GM23248 (cell line): ENCODE measurements at regions not wholly inside any gene's neighbourhood (a gene's known extent, or its start where the extent isn't known, plus 50 kb on each side); places are given as distances from the start of the nearest gene placed in this dataset.

Source experiments
- DNase-seq: peaks from one replicate; pipeline ENCODE4 v3.0.0-alpha.2; 2015
- H2AFZ ChIP-seq: fragments of 200-600 bp; sonication (generic); 2 replicates; pipeline ENCODE4 v1.6.1; 2016; ENCODE audit warnings: antibody characterized with exemption
- H3F3A ChIP-seq: fragments of 200-600 bp; sonication (generic); 2 replicates; pipeline ENCODE4 v1.6.1; 2016; ENCODE audit warnings: mild to moderate bottlenecking, antibody characterized with exemption, mixed run types; ENCODE audit not compliant: insufficient read depth
- H3K27ac ChIP-seq: fragments of 200-600 bp; sonication (generic); 2 replicates; pipeline ENCODE4 v1.5.1; 2016; ENCODE audit warnings: mild to moderate bottlenecking
- H3K27me3 ChIP-seq: fragments of 200-600 bp; sonication (generic); replicated peaks from 2 replicates; pipeline ENCODE4 v1.6.1; 2016; ENCODE audit warnings: mild to moderate bottlenecking; ENCODE audit not compliant: insufficient read depth
- H3K36me3 ChIP-seq: fragments of 200-600 bp; sonication (generic); 2 replicates; pipeline ENCODE4 v1.6.1; 2016; ENCODE audit warnings: low read depth, mild to moderate bottlenecking
- H3K4me1 ChIP-seq: fragments of 200-600 bp; sonication (generic); 2 replicates; pipeline ENCODE4 v1.6.1; 2016; ENCODE audit warnings: mild to moderate bottlenecking; ENCODE audit not compliant: insufficient read depth
- H3K4me2 ChIP-seq: fragments of 200-600 bp; sonication (generic); one replicate; pipeline ENCODE4 v1.6.1; 2016; ENCODE audit warnings: mild to moderate bottlenecking; ENCODE audit not compliant: unreplicated experiment
- H3K4me3 ChIP-seq: fragments of 200-600 bp; sonication (generic); 2 replicates; pipeline ENCODE4 v1.5.1; 2016; ENCODE audit warnings: mild to moderate bottlenecking
- H3K79me2 ChIP-seq: fragments of 200-600 bp; sonication (generic); 2 replicates; pipeline ENCODE4 v1.6.1; 2016; ENCODE audit warnings: mild to moderate bottlenecking; ENCODE audit not compliant: insufficient read depth
- H3K9ac ChIP-seq: fragments of 200-600 bp; sonication (generic); 2 replicates; pipeline ENCODE4 v1.6.1; 2016; ENCODE audit warnings: mild to moderate bottlenecking
- H3K9me2 ChIP-seq: fragments of 200-600 bp; sonication (generic); 2 replicates; pipeline ENCODE4 v1.6.1; 2016; ENCODE audit warnings: mixed run types, mild to moderate bottlenecking, moderate library complexity; ENCODE audit not compliant: insufficient read depth
- H3K9me3 ChIP-seq: fragments of 200-600 bp; sonication (generic); one replicate; pipeline ENCODE4 v1.6.1; 2017; ENCODE audit warnings: low read depth
- H4K20me1 ChIP-seq: fragments of 200-600 bp; sonication (generic); 2 replicates; pipeline ENCODE4 v1.6.0; 2016; ENCODE audit not compliant: insufficient read depth
- EZH2 ChIP-seq: fragments of 200-600 bp; sonication (generic); IDR thresholded peaks from 2 replicates; pipeline ENCODE4 v1.6.1; 2018; ENCODE audit warnings: antibody characterized with exemption, mild to moderate bottlenecking; ENCODE audit not compliant: insufficient read depth, poor library complexity, severe bottlenecking
- EZH2phosphoT487 ChIP-seq: fragments of 200-600 bp; sonication (generic); IDR thresholded peaks from 2 replicates; pipeline ENCODE4 v1.6.1; 2018; ENCODE audit warnings: antibody characterized with exemption, moderate library complexity, mild to moderate bottlenecking, low read depth; ENCODE audit not compliant: insufficient read depth
- WGBS, 2 experiments: methylation state at CpG; one replicate each; pipeline ENCODE4 v1.1.6; 2015 to 2017; ENCODE audit warnings: low lambda C conversion rate in 2 of 2, low coverage in 1 of 2; ENCODE audit errors: missing lambda C conversion rate in 2 of 2; 5-methylcytosine and 5-hydroxymethylcytosine counted together
- in situ Hi-C: fragments of 300-500 bp; cut with MboI; formaldehyde crosslinking; loops from 2 replicates; pipeline ENCODE4 v1.15.0; 2020

- Histone ChIP-seq H3K4me1 (peaks cover 44% of the 10 kb centered on the region), H3K9me3 (no peaks in the 10 kb centered on the region), H4K20me1 (no peaks in the 10 kb centered on the region), H3K27ac (peak overlapping the region; percentile 99), H3K27me3 (no peaks in the 10 kb centered on the region), H3K79me2 (no peaks in the 10 kb centered on the region), H3K36me3 (no peaks in the 10 kb centered on the region), H3K9ac (peak overlapping the region; percentile 90), H2AFZ (peak overlapping the region; percentile 51), H3F3A (peaks cover 45% of the 10 kb centered on the region), H3K4me2 (peak overlapping the region; percentile 86), H3K9me2 (no peaks in the 10 kb centered on the region), H3K4me3 (peak overlapping the region; percentile 46; the same call in 1 of the 2 replicates)
- no peak for TF ChIP-seq EZH2phosphoT487
- no peak for TF ChIP-seq EZH2
- WGBS, 2 experiments: 35 to 41% methylated on average over 15 of the region's 15 CpGs
- in situ Hi-C loops: loop anchor here (10.0 kb wide), 2 partner anchors 264 to 364 kb away; no protein-coding TSS in a partner anchor
- DNase-seq: peak; percentile 30
These were observed 110.9 kb upstream of the IRF2BP2 start for GRCh38 chr1:234720709-234721441.

GRCh38 chr1:234719454-234720251 lies 109.7 kb upstream of the IRF2BP2 start:
- H3K4me1 ChIP-seq: peaks cover 36% of the 10 kb centered on the region
- H3K9me3 ChIP-seq: no peaks in the 10 kb centered on the region
- H4K20me1 ChIP-seq: no peaks in the 10 kb centered on the region
- H3K9ac ChIP-seq: no peak overlapping the region
- in situ Hi-C loops: loop anchor here (10.0 kb wide), 2 partner anchors 265 to 365 kb away; no protein-coding TSS in a partner anchor
- H3K36me3 ChIP-seq: no peaks in the 10 kb centered on the region
- H3K79me2 ChIP-seq: no peaks in the 10 kb centered on the region
- H3K27me3 ChIP-seq: no peaks in the 10 kb centered on the region
- no peak for DNase-seq
- no peak overlapping the region for H3K4me3 ChIP-seq
- no peak for TF ChIP-seq EZH2
- no peak for TF ChIP-seq EZH2phosphoT487
- no peak overlapping the region for H2AFZ ChIP-seq
- H3K4me2 ChIP-seq: no peak overlapping the region
- 91 to 98% methylated on average over 8 of the region's 8 CpGs for WGBS, 2 experiments
- peaks cover 37% of the 10 kb centered on the region for H3F3A ChIP-seq
- no peak overlapping the region for H3K27ac ChIP-seq
- no peaks in the 10 kb centered on the region for H3K9me2 ChIP-seq

GRCh38 chr1:234718496-234719453 lies 108.8 kb upstream of the IRF2BP2 start:
- Histone ChIP-seq H3K27ac (no peak overlapping the region), H3K4me2 (no peak overlapping the region), H3K79me2 (no peaks in the 10 kb centered on the region), H3K9me2 (no peaks in the 10 kb centered on the region), H3K4me1 (peaks cover 32% of the 10 kb centered on the region), H3K9ac (no peak overlapping the region), H3K27me3 (no peaks in the 10 kb centered on the region), H2AFZ (no peak overlapping the region), H3F3A (peaks cover 34% of the 10 kb centered on the region), H4K20me1 (no peaks in the 10 kb centered on the region), H3K9me3 (no peaks in the 10 kb centered on the region), H3K4me3 (no peak overlapping the region), H3K36me3 (no peaks in the 10 kb centered on the region)
- no peak for DNase-seq
- in situ Hi-C loops: no loop called here
- WGBS, 2 experiments: 93 to 94% methylated on average over 10 of the region's 10 CpGs
- TF ChIP-seq EZH2 (no peak), EZH2phosphoT487 (no peak)

- no peaks in the 10 kb centered on the region for H3K36me3 ChIP-seq
- H3F3A ChIP-seq: peaks cover 18% of the 10 kb centered on the region
- H3K9ac ChIP-seq: no peak overlapping the region
- H3K4me2 ChIP-seq: no peak overlapping the region
- DNase-seq: no peak
- H3K27me3 ChIP-seq: no peaks in the 10 kb centered on the region
- H3K79me2 ChIP-seq: no peaks in the 10 kb centered on the region
- H3K4me3 ChIP-seq: no peak overlapping the region
- H3K4me1 ChIP-seq: peaks cover 15% of the 10 kb centered on the region
- TF ChIP-seq EZH2 (no peak), EZH2phosphoT487 (no peak)
- in situ Hi-C loops: no loop called here
- H3K9me2 ChIP-seq: no peaks in the 10 kb centered on the region
- H2AFZ ChIP-seq: no peak overlapping the region
- H3K27ac ChIP-seq: no peak overlapping the region
- H4K20me1 ChIP-seq: no peaks in the 10 kb centered on the region
- WGBS, 2 experiments: 81 to 82% methylated on average over 15 of the region's 15 CpGs
- no peaks in the 10 kb centered on the region for H3K9me3 ChIP-seq
These were observed 107.0 kb upstream of the IRF2BP2 start for GRCh38 chr1:234716908-234717375.
